Subcutaneous abdominal adipose tissue (tissue), 5 donors: ENCODE measurements at regions not wholly inside any gene's neighbourhood (a gene's known extent, or its start where the extent isn't known, plus 50 kb on each side); places are given as distances from the start of the nearest gene placed in this dataset.
"Not testable (repeated sequence)": the region's sequence is repeated elsewhere in the genome, so short reads cannot be mapped to it uniquely, and the experiment has no call there.

Source experiments
- H3K27ac ChIP-seq: one replicate; pipeline ENCODE4 v1.7.0; 2013; ENCODE audit warnings: low read depth, mild to moderate bottlenecking, inconsistent platforms, low read length, moderate library complexity
- H3K27me3 ChIP-seq, 5 donors: one replicate each; pipeline ENCODE4 v1.7.0; 2013; ENCODE audit warnings: low read length in 5 of 5, inconsistent platforms in 1 of 5; ENCODE audit not compliant: control insufficient read depth in 5 of 5, insufficient read depth in 4 of 5
- H3K36me3 ChIP-seq, 5 donors: one replicate each; pipeline ENCODE4 v1.7.0; 2013; ENCODE audit warnings: low read length in 5 of 5; ENCODE audit not compliant: control insufficient read depth in 5 of 5, insufficient read depth in 5 of 5
- H3K4me1 ChIP-seq, 5 donors: one replicate each; pipeline ENCODE4 v1.7.0; 2013; ENCODE audit warnings: low read length in 5 of 5, mild to moderate bottlenecking in 3 of 5, moderate library complexity in 1 of 5; ENCODE audit not compliant: control insufficient read depth in 5 of 5, insufficient read depth in 5 of 5
- H3K4me3 ChIP-seq, 5 donors: one replicate each; pipeline ENCODE4 v1.7.0; 2013; ENCODE audit warnings: low read length in 5 of 5, low read depth in 1 of 5
- H3K9ac ChIP-seq, 5 donors: one replicate each; pipeline ENCODE4 v1.7.0; 2013; ENCODE audit warnings: low read length in 5 of 5, mild to moderate bottlenecking in 4 of 5, moderate library complexity in 3 of 5
- H3K9me3 ChIP-seq, 5 donors: one replicate each; pipeline ENCODE4 v1.7.0; 2013; ENCODE audit warnings: low read length in 5 of 5; ENCODE audit not compliant: control insufficient read depth in 5 of 5
- donor health status: healthy.
- donor health status: healthy.
- donor health status: healthy.
- donor health status: healthy.
- donor health status: healthy.

DNA sequence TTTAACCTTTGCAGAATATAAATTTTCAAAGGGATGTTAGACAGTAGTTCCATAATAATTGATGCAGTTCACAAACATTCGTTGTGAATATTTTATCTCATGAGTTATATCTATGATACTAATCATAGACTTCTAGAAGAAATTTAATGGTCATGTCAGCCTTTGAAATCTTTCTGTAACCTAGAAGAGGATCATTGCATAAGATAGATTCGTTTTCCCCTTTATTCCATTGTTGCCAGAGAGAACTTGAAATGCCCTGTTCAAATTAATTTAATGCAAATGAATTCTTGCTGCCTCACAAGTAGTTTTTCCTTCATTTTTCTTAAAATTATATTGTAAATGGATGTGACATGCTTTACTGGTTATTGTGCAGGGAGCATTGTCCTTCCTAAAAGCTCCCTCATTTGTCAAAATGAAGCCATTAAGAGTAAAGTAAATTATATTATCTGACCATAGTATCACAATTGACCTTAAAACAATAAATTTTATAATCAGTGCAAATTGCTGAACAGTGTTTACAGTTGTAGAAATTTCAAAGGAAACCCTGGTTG lies 128.5 kb upstream of the ZNF717 start:
- Histone ChIP-seq H3K9ac (no peak overlapping the region), H3K27ac (no peak overlapping the region), H3K36me3 (no peaks in the 10 kb centered on the region), H3K27me3 (no peaks in the 10 kb centered on the region), H3K4me3 (no peak overlapping the region), H3K9me3 (no peaks in the 10 kb centered on the region), H3K4me1 (no peaks in the 10 kb centered on the region)

DNA sequence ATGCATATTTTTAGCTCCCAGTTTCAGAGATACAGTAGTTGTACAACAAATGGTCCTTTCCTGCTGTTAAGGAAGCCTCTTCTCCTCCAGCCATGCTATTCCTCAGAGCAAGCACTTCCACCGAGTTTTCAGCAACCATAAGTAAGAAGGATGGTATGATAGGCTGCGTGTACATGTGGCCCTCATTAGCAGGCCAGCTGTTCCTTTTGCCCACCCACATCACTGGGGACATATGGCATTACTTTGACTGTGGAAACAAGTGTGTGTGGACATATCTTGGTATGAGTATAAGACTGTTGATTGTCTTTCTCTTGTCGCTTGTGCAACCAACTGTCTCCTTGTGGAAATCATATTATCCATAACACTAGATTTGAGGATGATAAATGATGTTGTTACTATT lies 129.4 kb upstream of the ZNF717 start:
- not testable (repeated sequence) for H3K9me3 ChIP-seq, H3K9ac ChIP-seq

DNA sequence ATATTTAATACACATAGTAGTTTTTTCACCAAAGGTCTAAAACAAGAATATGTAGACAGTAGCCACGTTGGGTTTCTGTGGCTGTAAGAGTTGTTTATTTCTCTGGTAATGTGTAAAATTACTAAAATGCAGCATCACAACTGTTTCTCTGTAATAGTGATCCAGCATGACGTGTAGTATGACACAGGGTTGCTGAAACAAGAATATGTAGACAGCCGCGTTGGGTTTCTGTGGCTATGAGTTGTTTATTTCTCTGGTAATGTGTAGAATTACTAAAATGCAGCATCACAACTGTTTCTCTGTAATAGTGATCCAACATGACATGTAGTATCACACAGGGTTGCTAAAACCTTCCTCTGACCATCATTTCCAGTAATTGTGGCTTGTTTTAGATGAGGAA lies 153.6 kb upstream of the ZNF717 start:
- H3K4me1 ChIP-seq: no peaks in the 10 kb centered on the region
- H3K36me3 ChIP-seq: no peaks in the 10 kb centered on the region
- no peak overlapping the region for H3K4me3 ChIP-seq
- H3K27ac ChIP-seq: no peak overlapping the region
- H3K9me3 ChIP-seq: no peaks in the 10 kb centered on the region
- no peak overlapping the region for H3K9ac ChIP-seq
- H3K27me3 ChIP-seq: no peaks in the 10 kb centered on the region

More for the DNA sequence above, 129.4 kb upstream of the ZNF717 start:
- not testable (repeated sequence) for H3K4me3 ChIP-seq, H3K27ac ChIP-seq, H3K36me3 ChIP-seq, H3K4me1 ChIP-seq, H3K27me3 ChIP-seq

DNA sequence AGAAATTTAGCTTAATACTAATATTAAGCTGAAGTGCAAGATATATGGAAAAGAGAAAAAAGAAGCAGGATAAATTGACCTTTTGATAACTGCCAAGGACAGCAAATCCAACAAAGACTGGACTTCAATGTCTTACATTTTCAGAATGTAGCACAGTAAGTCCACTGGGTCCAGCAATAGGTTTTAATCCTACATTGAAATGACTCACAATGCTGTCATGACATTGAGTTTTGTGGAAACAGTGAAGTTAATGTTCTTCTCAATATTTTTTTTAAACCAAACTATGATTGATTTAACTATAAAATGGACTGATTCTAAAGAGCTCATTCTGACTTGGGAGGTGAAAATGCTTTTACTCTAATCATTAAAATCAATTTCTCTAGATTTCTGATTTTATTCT lies 166.6 kb upstream of the ZNF717 start:
- Histone ChIP-seq H3K36me3 (no peaks in the 10 kb centered on the region), H3K9me3 (peaks cover 0 to 4% (median 0%) of the 10 kb centered on the region in 5 donors), H3K27ac (no peak overlapping the region), H3K27me3 (no peaks in the 10 kb centered on the region), H3K4me3 (no peak overlapping the region), H3K9ac (no peak overlapping the region), H3K4me1 (no peaks in the 10 kb centered on the region)

DNA sequence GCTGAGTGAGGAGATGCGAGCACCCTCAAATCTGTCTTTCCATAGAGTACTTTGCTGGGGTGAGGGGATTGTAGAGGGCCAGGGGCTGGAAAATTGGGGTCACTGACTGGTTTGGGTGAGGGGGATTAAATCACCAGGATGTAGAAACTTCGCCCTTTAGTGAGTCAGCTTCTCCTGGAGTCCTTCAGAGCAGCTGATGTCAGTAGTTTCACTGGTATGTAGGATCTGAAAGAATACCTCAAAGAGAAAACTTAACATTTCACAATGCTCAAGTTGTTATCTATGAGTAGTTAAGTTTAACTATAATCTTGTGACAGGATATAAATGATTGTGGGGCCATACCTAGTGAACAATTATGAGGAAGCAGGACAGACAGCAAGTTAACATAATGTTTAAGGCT lies 174.7 kb upstream of the ZNF717 start:
- H3K27ac ChIP-seq, H3K9me3 ChIP-seq, H3K36me3 ChIP-seq, H3K27me3 ChIP-seq, H3K4me3 ChIP-seq, H3K4me1 ChIP-seq, H3K9ac ChIP-seq: not testable (repeated sequence)

DNA sequence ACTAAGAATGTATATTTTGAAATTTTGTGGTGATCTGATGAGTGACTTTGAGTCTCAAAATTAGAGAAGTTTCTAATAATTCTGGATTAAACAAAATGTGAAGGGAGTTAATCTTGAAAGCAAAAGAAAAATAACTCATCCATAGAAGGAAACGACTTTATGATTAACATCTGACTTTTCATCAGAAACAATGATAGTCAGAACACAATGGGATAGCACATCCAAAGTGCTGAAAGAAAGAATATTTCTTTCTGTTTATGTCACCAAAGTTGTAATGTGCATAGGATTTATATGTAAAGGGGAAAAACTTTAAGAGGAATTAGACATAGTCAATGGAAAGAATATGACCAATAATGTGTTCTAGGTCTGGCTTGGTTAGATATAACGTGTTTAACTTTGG lies 176.7 kb upstream of the ZNF717 start:
- not testable (repeated sequence) for H3K27ac ChIP-seq, H3K36me3 ChIP-seq, H3K4me1 ChIP-seq, H3K4me3 ChIP-seq, H3K9me3 ChIP-seq, H3K27me3 ChIP-seq, H3K9ac ChIP-seq

DNA sequence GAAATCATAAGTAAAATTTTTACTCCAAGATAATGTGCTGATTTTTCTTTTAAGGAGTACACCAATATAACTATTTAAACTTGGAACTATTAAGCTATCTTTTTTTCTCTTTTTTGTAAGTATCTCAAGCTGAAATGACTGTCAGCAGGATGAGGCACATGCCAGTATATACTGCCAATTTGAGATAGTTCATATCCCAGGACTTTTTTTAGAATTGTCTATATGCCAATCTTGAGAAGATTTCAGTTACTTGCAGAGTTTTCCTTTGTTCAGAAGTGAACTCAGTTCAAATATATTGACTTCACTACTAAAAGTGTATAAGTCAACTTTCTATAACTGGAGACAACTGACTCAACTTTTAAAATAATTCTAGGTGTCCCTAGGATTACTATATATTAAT lies 181.7 kb upstream of the ZNF717 start:
- H3K36me3 ChIP-seq: no peaks in the 10 kb centered on the region
- H3K9me3 ChIP-seq: peaks cover 0 to 7% (median 4%) of the 10 kb centered on the region in 5 donors
- H3K27ac ChIP-seq: no peak overlapping the region
- H3K9ac ChIP-seq: no peak overlapping the region
- H3K4me1 ChIP-seq: no peaks in the 10 kb centered on the region
- H3K4me3 ChIP-seq: no peak overlapping the region
- no peaks in the 10 kb centered on the region for H3K27me3 ChIP-seq

DNA sequence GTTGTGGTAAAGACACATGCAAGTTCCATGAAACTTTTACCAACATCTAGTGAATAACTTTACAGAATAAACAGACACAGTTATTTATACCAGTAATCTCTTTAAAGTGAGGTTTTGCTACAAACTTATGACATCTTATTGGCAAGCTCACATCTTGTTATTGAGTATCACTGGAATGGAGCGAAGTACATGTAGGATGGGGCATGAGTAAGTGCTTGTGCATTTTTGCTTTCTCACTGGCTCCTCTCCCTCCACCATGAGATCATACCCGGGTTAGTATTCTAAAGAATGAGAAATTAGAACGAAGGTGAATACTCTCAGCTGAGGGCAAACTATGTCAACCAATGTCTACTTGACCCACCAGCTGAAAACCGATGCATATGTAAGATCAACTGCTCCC lies 193.3 kb upstream of the ZNF717 start:
- no peaks in the 10 kb centered on the region for H3K27me3 ChIP-seq
- H3K4me1 ChIP-seq: no peaks in the 10 kb centered on the region
- no peak overlapping the region for H3K9ac ChIP-seq
- H3K4me3 ChIP-seq: no peak overlapping the region
- H3K9me3 ChIP-seq: no peaks in the 10 kb centered on the region
- H3K36me3 ChIP-seq: no peaks in the 10 kb centered on the region
- no peak overlapping the region for H3K27ac ChIP-seq

DNA sequence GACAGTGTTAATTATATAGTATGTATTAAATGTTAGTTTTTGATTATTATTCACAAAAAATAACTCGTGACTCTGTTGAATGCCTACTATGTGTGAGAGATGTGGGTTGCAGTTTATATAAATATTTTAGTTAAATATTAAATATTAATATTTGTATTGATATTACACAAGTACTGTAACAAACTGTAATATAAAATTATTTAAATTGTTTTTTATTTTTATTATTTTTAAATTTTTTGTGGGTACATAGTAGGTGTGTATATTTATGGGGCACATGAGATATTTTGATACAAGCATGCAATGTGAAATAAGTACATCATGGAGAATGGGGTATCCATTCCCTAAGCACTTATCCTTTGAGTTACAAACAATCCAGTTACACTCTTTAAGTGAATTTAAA lies 196.1 kb upstream of the ZNF717 start:
- H3K4me3 ChIP-seq: no peak overlapping the region
- no peaks in the 10 kb centered on the region for H3K4me1 ChIP-seq
- no peaks in the 10 kb centered on the region for H3K9me3 ChIP-seq
- H3K36me3 ChIP-seq: no peaks in the 10 kb centered on the region
- no peak overlapping the region for H3K9ac ChIP-seq
- no peak overlapping the region for H3K27ac ChIP-seq
- H3K27me3 ChIP-seq: no peaks in the 10 kb centered on the region

DNA sequence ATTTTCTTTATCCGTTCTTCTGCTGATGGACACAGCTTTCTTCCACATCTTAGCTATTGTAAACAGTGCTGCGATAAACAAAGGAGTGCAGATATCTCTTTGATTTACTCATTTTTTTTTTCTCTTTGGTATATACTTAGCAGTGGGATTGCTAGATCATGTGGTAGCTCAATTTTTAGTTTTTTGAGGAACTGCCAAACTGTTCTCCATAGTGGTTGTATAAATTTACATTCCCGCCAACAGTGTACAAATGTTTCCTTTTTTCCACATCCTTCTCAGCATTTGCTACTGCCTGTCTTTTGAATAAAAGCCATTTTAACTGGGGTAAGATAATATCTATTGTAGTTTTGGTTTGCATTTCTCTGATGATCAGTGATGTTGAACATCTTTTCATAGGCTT lies 196.8 kb upstream of the ZNF717 start:
- Histone ChIP-seq H3K9me3 (no peaks in the 10 kb centered on the region), H3K4me3 (no peak overlapping the region), H3K9ac (no peak overlapping the region), H3K4me1 (no peaks in the 10 kb centered on the region), H3K27me3 (no peaks in the 10 kb centered on the region), H3K36me3 (no peaks in the 10 kb centered on the region), H3K27ac (no peak overlapping the region)

DNA sequence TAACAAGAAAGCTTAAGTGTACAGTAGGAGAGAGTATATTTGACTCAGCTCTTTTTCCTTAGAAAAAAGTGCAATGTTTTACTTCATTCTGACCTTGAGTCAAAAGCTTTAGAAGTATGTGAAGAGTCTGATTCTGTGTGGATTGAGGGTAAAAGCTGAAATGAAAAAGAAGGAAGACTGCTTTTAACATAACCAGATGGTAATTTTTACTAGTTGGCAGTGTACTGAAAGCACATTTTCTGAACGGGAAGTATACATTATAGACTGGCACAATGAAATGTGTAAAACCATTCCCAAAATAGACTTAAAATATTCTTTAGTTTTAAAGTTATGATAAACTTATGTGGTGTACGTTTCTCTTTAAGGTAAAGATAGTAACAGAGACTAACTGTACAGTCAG lies 197.8 kb upstream of the ZNF717 start:
- no peaks in the 10 kb centered on the region for H3K4me1 ChIP-seq
- no peak overlapping the region for H3K4me3 ChIP-seq
- no peaks in the 10 kb centered on the region for H3K36me3 ChIP-seq
- H3K27me3 ChIP-seq: no peaks in the 10 kb centered on the region
- H3K9ac ChIP-seq: no peak overlapping the region
- no peaks in the 10 kb centered on the region for H3K9me3 ChIP-seq
- no peak overlapping the region for H3K27ac ChIP-seq
